NCI-H1092 (cell line): ENCODE measurements at regions not wholly inside any gene's neighbourhood (a gene's known extent, or its start where the extent isn't known, plus 50 kb on each side); places are given as distances from the start of the nearest gene placed in this dataset.
"Not testable (repeated sequence)": the region's sequence is repeated elsewhere in the genome, so short reads cannot be mapped to it uniquely, and the experiment has no call there.

Experiments used
- DNase-seq: peaks from one replicate; lab custom pipeline; 2025; lab: John Stamatoyannopoulos, UW

DNA sequence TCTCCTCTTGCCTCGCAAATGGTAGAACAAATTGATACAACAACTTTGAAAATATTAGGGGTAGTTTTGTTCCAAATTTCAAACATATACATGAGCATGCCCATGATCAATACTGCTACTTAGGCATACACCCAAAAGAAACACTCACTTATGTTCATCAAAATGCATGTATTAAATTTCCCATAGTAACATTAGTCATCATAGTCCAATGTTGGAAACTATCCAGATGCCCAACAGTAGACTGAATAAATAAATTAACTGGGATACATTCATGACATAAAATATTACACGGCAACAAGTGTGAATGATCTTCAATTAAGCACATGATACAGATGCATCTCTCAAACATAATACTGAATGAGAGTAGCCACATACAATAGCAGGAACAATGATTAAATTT lies 391.6 kb downstream of the CDH11 start:
- DNase-seq, result no peak

DNA sequence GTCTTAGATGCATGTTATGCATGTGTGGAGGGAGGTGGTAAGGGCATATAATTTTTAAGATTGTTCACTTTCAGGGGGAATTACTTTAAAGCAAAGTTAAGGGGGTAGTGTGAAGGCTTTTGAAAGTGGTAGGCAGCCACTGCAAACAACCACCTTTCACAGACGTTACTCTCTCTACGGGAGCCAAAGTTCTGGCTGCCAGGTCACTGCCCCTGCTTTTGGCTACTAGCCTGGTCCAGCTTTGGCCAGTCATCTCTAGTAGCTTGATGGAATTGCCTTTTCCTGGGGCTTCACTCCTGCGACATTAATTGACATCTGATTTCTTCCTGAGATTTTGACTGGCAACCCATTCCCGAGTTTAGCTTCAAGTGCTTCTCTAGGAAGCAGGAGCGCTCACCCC lies 397.5 kb downstream of the CDH11 start:
- no peak for DNase-seq

DNA sequence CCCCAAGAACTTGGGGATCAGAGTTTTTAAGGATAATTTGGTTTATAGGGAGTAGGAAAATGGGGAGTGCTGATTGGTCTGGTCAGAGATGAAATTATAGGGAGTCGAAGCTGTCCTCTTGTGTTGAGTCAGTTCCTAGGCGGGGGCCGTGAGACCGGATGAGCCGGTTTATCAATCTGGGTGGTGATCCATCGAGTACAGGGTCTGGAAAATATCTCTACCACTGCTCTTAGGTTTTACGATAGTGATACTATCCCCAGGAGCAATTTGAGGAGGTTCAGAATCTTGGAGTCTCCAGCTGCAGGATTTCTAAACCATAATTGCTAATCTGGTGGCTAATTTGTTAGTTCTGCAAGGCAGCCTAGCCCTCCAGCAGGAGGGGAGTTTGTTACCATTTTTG lies 403.4 kb downstream of the CDH11 start:
- no peak for DNase-seq

DNA sequence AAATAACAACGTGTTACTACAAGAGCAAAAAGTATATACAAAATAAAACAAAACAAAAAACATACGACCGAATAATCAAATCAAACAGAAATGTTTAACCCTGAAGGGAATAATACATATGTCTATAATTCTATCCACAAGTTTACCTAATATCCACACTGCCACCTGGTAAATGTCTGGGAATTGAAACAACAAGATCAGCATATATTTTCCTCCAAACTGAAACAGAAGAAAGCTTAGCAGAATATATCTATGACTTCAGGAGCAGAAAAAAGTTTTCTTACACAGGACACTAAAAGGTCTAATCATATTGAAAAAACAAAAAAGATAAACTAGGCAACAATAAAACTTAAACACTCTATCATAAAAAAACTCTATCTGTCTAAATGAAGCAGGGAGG lies 404.0 kb downstream of the CDH11 start:
- DNase-seq, result no peak

DNA sequence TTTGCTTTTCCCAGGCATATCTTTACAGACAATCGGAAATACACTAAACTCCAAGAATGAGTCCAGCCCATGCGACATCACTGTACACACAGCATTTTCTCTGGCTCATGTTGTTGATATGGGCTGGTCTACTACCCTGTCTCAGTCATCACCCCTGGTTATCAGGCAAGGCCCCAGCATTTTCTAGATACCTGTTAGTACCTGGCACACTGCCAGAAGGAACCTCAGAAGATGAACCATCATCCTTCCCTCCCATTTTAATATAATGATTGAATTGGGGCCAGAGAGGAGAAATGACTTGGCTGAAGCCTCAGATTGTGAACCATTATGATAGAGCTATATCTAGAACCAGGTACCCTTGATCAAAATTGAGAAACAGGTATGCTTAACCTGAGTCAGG lies 406.2 kb downstream of the CDH11 start:
- DNase-seq, result no peak

DNA sequence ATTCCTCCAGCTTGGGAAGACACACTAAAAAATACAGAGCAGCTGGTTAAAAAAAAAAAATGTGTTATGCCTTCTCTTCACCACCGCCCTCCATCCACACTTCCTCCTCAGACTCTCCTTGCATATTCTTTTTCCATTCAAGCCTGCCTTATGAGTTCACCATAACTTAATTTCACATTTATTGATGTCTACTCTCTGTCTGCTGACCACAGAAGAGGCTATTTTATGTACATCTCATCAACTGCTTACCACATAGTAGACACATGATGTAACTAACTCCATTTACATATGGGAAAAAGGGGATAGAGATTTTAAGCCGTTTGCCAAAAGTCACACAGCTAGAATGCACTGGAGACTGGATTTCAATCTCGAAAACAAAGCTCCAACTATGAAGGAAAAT lies 409.8 kb downstream of the CDH11 start:
- DNase-seq, result no peak

DNA sequence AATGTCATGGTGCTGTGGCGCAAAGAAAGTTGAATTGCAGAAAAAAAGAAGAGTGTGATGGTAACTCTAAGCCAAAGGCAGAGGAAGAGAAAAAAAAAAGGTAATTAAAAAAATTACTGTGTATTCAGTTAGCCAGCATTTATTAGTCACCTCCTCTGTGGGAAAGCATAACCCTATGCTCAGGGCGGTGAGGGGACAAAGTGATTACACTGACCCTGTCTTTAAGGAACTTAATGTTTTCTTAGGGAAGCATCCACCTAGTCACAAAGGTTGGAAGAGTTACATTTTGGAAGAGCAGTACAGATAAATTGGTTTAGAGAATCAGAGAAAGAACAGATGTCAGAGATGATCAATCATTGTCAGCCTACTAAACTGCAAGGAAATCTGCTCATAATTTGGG lies 410.3 kb downstream of the CDH11 start:
- no peak for DNase-seq

DNA sequence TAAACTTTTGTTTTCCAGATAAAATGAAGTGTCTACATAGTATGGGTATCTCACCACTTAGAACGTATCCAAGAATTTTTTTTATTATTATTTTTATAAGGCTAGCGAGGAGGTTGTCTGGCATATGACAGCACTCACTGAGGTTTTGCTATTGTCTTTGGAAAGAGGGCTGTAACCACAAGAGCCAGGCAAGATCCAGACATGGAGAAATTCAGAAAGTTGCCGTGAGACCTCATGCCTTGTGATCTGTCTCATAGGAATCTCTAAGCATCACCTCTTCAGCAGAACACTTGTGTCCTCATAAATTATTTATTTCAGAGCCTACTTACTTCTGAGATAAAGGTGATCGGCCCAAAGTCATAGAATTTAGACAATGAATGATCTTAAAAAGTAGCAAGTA lies 410.8 kb downstream of the CDH11 start:
- DNase-seq, result no peak

DNA sequence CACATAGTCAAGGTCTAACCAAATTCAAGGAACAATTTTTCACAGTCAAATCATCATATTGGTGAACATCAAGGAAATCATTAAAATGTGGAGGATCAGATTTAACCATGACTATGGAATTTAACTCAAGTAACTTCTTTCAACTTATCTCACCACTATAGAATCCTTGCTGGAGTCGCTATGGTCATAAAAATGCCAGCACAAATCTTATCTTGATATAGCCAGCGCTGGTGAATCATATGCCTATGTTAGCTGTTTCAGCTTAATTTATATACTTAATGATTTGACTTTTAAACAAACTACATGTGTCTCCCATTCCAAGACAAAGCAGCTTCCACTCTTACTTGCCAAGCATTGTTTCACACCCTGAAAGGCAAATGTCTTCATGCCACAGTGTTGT lies 416.4 kb downstream of the CDH11 start:
- DNase-seq, result no peak

DNA sequence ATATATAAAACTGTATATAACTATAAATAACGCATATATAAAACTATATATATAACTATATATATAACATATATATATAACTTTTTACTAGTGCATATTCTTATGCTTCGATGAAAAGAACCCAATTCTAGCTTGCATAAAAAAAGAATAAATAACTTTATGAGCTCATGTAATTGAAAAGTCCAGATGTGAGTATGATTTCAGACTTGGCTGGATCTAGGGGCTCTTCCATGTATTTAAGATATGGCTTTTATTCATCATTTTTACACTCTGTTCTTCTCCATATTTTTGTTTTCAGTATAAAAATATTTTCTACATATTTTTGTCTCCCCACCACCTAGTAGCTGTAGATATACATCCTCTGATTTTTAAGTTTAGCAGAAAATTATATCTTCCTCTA lies 417.5 kb downstream of the CDH11 start:
- DNase-seq, result no peak

DNA sequence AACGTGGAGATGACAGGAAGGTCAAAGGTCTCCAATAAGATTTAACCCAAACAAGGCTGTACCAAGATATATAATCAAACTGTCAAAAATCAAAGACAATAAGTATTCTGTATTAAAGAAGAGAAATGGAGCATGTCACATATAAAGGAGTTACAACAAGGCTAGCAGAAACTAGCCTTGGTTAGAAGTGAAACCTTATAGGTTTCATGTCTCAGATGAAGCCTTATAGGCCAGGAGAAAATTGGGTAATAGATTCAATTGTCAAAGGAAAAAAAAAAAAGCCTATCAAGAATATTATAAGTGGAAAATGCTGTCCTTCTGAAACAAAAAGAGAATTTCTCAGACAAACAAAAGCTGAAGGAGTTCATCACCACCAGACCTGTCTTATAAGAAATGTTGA lies 419.4 kb downstream of the CDH11 start:
- DNase-seq, result no peak

DNA sequence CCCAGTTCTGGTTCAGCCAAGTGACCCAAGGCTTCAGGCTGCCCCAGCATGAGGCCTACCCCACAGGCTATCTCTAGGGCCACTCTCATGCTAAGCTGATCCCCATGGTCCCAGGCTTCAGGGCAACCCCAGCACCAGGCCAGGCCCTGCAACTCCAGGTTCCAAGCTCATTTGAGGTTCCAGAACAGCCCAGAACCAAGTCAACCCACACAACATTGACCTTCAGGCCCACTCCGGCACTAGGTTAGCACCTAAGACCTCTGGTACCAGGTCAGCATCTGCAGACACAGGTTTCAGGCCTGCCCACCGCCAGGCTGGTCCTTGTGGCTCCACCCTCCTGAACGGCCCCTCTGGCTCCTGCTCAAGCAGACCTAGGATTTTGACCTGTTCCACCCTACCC lies 421.2 kb downstream of the CDH11 start:
- no peak for DNase-seq

DNA sequence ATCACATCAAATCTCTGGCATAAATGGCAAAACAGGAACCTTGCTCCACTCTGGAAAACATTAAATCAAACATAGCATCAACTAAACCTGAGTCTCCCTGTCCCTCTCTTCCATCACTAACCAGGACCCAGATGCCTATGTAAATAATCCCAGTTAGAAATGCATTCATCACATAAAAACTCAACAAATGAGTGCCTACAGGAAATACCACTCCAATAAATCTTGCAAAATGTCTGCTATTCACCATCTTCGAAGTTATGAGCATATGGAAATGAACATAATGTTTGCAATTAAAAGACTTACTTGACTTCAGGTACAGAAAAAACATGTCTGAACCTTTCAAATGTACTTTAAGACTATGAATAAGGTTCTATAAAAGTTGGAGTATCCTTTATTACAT lies 425.0 kb downstream of the CDH11 start:
- DNase-seq, result no peak

DNA sequence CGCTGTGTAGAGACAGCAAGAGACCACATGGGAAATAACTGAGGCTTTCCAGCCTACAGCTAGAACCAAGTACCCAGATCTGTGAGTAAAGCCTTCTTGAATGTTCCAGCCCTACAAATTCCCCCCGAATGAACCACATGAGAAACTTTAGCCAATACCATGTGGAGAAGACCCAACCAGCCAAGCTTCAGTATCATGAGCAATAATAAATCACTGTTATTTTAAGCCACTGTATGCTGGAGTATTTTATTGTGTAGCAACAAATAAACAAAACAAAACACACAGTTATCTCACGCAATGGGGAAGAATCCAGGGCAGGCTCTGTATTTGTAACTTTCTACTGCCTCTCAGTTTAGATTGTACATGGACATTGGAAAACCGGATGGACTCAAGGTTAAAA lies 426.2 kb downstream of the CDH11 start:
- no peak for DNase-seq

DNA sequence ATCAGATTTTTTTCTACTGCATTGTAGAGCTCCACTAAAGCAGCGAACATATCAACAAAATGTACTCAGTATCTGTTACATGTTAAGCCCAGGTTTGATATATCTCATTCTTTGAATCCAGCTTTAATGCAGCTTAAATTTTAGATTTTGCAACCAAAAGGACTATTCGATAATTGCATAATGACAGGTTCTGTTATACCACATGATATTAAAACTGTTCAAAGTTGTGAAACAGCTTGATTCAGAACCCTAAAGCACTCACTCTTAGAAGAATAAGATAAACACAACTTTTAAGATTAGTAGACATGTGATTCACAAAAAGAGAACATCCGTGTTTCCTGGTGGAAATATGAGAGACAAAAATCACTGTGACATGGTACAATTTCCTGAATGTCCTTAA lies 427.9 kb downstream of the CDH11 start:
- no peak for DNase-seq

DNA sequence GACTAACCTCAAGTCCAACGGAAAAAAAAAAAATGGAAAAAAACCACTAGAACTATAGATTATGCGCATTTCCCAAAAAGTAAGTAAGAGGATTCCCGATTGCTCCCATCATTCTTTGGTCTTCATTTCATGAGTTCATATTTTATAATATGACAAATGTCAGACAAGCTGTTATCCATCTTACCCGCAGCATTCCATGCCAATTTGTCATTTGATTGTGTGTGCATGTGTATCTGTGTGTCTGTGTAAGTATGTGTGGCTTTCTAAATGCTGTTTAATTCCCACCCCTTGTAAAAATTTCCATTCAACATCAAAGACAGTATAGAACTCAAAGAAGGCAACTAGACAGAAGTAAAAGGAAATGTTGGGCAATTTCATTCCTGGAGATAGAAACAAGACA lies 434.1 kb downstream of the CDH11 start:
- no peak for DNase-seq

DNA sequence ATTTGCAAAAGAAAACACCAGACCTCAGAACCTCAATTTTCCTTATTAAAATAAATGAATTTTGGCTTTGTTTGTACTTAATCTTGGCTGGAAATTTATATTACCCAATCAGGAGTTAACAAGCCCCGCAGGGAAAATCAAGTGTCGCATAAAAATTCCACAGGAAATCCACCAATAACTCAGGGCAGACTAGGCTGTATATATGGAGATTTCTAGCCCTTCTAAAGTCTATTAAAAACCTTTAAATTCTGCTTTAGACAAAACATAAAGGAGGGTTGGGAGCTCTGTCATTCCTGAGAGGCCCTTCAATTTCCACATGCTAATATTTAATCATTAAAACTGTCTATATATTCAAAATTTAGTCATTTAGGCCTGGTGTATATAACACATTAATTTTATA lies 434.7 kb downstream of the CDH11 start:
- no peak for DNase-seq

DNA sequence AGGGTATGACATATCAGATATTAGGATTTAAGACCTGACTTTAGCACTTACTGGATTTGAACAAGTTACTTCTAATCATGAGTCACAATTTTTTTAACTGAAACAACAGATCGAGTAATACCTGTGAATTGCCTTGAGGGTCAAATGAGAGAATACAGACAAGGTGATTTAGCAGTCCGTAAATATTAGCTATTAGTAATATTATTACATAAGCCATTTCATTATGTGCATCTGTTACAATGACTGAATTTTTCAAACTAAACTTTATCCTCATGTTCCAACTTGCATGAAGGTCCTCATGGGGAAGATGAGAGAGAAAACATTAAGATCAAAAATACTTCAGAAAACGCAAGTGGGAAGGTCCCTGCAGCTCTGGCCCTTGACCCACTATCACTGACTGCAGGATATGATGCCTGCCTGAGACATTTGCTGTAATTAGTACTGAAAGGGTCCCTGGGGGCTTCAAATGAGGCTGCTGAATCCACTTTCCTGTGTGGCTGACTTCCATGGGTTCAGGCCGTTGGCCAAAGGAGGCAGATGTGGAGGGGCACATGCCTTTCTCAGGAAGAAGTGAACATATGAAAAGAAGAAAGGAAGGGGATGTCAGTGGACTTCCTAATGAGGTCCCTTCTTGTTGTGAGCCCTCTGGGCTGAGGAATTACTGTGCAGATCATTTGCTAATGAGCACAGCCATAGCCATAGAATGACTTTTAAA lies 441.7 kb downstream of the CDH11 start:
- no peak for DNase-seq

DNA sequence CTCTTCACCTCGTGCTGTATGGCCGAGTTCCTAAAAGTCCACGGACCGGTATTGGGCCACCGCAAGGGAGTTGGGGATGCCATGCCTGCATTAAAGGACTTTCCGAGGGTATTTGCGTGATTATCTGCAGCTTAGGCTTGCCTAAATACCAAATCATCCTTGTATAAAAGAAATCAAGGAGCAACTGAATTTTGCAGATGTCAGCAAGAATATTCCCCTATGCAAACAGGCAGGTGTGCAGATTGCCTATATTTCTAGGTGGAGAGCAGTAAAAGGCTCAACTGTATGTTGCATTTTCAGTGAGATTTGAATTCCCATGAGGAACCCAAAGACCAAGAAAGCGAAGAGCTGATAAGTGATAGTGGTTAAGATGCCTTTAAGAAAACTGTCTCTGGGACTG lies 452.3 kb downstream of the CDH11 start:
- DNase-seq, result no peak

DNA sequence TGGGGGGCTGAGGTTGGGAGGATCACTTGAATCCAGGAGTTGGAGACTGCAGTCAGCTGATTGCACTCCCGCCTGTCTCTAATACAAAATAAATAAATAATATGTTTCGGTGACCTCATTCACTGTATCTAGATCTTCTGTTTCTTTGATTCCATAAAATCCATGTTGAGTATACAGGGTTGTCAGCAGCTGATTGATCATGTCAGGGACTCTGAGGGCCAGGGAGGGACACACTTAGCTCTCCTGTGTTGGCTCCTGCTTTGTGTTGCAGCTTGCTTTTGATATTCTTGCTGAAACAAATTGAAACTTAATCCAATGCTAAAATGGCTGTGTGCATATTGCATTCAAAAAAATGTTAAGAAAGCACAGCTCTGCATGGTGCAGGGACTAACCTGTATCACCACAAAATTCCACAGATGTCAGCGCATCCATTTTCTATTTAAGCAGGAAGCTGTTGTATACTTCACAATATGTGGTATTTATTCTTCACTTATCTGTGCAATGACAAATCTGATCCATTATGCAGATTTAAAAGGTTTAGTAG lies 454.5 kb downstream of the CDH11 start:
- DNase-seq, result no peak

DNA sequence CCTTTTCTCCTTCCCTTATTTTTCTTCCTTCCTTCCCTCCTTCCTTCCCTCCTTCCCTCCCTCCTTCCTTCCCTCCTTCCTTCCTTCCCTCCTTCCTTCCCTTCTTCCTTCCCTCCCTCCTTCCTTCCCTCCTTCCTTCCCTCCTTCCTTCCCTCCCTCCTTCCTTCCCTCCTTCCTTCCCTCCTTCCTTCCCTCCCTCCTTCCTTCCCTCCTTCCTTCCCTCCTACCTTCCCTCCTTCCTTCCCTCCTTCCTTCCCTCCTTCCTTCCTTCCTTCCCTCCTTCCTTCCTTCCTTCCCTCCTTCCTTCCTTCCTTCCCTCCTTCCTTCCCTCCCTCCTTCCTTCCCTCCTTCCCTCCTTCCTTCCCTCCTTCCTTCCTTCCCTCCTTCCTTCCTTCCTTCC lies 459.6 kb downstream of the CDH11 start:
- not testable (repeated sequence) for DNase-seq

DNA sequence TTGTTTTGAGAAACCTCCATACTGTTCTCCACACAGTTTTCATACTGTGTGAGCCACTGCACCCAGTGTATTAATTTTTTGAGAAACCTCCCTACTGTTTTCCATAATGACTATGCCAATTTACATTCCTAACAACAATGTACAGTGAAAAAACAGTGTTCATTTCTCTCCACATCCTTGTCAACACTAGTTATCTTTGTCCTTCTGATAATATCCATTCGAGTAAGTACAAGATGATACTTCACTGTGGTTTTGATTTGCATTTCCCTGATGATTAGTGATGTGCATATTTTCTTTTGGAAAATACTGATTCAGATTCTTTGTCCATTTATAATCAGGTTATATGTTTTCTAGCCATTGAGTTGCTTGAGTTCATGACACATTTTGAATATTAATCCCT lies 462.0 kb downstream of the CDH11 start:
- no peak for DNase-seq

DNA sequence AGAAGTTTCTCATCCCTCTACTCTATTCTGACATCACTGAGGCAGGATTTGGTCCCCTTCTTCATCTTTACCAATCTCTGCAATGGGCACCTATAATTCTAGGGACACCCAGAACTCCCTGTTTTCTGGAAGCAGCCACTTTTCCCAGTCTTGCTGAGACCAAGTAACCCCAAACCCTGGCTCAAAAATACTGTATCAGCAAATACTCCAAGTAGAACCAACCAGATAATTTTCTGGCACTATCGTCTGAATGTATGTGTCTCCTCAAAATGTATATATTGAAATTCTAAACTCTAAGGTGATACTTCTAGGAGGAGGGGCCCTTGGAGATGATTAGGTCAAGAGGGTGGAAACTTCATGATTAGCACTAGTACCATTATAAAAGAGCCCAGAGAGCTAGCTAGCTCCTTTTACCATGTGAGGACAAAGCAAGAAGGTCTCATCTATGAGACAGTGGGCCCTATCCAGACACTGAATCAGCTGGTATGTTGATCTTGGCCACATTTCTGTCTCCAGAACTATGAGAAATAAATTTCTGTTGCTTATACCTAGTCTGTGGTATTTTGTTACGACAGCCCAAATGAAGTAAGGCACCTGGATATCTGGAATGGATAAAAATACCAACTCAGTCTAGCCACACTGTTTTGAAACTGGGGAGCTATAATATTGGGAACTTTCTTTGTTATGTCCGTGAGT lies 464.4 kb downstream of the CDH11 start:
- no peak for DNase-seq

DNA sequence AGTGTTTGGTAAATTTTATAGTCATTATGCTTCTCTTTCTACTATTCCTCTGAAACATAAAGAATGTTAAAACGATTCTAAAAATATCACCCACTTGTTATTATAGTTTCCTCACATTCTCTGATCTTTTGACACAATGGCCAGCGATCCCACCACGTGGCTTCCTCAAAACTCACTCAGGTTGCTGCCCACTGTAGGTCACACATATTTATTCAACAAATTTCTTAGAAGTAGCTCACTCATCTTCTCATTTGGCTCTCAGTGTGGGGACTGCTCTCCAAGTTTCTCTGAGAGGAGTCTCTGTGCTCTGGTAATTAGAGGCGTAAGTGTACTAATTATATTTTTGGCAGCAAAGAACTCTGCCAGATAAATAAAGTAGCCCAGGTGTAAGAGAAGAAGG lies 465.4 kb downstream of the CDH11 start:
- no peak for DNase-seq
